ENCODE measurements at regions not wholly inside any gene's neighbourhood (a gene's known extent, or its start where the extent isn't known, plus 50 kb on each side); places are given as distances from the start of the nearest gene placed in this dataset.
"Not testable (repeated sequence)": the region's sequence is repeated elsewhere in the genome, so short reads cannot be mapped to it uniquely, and the experiment has no call there.

DNA sequence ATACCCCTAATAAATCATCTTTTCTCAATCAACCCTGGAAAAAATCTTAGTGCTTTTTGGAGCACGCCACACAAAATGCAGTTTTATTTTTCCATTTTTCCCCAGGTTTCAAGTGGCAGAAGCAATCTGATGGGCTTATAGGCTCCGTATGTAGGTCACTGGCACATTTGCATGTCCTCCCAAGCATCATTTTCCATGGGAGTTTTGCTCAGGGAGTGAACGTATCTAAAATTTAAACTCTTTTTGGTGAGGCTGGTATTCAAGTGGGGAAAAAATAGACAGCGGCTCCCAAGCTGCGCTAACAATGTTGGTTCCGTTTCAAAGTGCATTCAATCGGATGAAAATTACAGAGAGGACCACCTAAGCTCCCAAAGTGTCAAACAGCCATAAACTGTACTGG, 233.4 kb downstream of the MEX3B start:
- DNase-seq (ENCODE audit: low read depth): no peak
- TF ChIP-seq, protein P1, sequence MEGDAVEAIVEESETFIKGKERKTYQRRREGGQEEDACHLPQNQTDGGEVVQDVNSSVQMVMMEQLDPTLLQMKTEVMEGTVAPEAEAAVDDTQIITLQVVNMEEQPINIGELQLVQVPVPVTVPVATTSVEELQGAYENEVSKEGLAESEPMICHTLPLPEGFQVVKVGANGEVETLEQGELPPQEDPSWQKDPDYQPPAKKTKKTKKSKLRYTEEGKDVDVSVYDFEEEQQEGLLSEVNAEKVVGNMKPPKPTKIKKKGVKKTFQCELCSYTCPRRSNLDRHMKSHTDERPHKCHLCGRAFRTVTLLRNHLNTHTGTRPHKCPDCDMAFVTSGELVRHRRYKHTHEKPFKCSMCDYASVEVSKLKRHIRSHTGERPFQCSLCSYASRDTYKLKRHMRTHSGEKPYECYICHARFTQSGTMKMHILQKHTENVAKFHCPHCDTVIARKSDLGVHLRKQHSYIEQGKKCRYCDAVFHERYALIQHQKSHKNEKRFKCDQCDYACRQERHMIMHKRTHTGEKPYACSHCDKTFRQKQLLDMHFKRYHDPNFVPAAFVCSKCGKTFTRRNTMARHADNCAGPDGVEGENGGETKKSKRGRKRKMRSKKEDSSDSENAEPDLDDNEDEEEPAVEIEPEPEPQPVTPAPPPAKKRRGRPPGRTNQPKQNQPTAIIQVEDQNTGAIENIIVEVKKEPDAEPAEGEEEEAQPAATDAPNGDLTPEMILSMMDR (IDR thresholded peaks at IDR 0.05; ENCODE audit: insufficient read depth, low read depth, low read length, missing control alignments): no peak

DNA sequence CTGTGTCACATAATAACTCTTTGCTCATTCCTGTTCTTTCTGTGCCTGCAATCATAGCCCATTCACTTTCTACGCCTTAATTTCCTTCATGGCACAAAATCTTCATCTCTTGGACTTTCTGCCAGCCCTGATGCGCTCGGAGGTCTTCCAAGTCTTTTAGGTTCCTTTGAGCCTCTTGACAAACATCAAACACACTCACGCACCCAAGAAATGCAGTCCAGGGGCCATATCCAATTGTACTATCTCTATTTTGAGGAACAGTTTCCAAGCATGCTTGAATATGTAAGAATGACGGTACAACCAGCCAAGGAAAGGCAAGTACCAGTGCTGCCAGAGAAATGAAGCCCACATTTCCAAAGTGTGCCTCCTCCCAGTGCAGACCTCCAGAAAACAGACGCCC, 234.1 kb downstream of the MEX3B start:
- TF ChIP-seq, protein P1 (IDR thresholded peaks at IDR 0.05; ENCODE audit: insufficient read depth, low read depth, low read length, missing control alignments): no peak
- no peak overlapping the region for H3K4me3 ChIP-seq (ENCODE audit: low read length)
- DNase-seq (ENCODE audit: low read depth): no peak

More for the DNA sequence above, 233.4 kb downstream of the MEX3B start:
- H3K4me3 ChIP-seq (ENCODE audit: low read length): no peak overlapping the region

DNA sequence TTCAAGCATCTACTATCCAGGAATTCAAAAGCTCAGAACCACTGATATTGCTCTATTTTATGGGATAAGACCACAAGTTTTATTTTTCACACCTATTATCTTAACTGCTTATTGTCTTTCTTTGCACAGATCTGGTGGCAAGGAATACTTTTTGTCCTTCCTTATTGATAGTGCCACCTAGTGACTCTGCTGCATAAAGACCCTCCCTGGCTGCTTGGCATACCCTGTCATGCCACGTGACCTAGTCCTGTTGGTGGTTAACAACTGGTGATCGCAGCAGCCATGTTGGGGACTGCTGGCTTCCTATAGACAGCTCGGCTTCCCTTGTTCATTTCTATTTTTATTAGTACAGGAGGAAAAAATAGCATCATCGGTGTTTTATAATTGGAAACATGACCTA, 236.3 kb downstream of the MEX3B start:
- TF ChIP-seq, protein P1 (IDR thresholded peaks at IDR 0.05; ENCODE audit: insufficient read depth, low read depth, low read length, missing control alignments): no peak
- no peak for DNase-seq (ENCODE audit: low read depth)
- H3K4me3 ChIP-seq (ENCODE audit: low read length): no peak overlapping the region

DNA sequence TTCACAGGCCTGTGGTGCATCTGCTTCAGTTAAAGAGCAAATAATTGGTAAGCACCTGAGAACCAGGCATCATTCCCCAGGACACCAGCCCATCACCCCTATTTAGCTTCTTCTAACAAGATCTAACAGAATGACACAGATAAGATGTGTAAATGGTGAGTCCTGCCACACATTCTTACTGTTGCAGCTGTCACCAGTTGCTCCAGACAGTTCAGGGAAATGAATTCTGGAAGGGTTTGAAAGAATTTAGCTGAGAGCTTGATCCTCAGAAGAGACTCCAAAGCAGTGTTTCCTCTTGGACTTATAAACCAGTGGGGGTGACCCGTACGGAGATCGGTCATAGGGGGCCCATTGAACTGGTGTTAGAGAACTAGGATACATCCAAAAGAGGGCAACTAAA, 238.0 kb downstream of the MEX3B start:
- DNase-seq (ENCODE audit: low read depth): no peak
- H3K4me3 ChIP-seq (ENCODE audit: low read length): no peak overlapping the region
- TF ChIP-seq, protein P1 (IDR thresholded peaks at IDR 0.05; ENCODE audit: insufficient read depth, low read depth, low read length, missing control alignments): no peak

DNA sequence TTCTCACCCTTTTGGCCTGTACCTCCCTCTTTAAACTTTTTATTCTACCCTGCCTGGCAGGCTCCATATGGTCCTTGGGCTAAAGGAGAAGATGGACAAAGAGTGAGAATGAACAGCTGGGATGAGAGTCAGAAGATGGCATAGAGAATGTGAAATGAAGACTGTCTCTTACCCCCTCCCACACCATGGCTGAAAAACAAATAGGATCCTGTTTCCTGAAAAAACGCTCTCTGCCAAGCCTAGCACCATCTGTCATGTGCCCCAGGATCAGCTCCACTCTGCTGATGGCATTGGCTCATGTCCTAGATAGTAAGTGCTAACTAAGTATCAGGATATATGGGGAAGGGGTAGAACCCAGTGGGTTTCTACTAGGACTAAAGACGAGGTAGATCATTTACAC, 238.6 kb downstream of the MEX3B start:
- DNase-seq (ENCODE audit: low read depth): no peak

DNA sequence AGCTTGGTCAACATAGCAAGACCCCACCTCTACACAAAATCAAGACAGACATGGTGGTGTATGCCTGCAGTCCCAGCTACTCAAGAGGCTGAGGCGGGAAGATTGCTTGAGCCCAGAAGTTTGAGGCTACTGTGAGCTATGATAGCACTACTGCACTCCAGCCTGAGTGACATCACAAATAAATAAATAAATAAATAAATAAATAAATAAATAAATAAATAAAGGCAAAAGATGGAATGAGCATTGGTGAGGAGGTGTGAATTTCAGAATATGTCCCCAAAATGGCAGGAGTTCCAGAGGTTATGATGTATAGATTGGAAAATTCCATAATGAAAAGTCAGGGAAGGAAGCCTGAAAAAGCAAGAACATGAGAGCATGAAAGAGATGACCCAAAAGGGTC, 249.9 kb downstream of the MEX3B start:
- no peak for DNase-seq (ENCODE audit: low read depth)
- H3K4me3 ChIP-seq (ENCODE audit: low read length): no peak overlapping the region
- TF ChIP-seq, protein P1 (IDR thresholded peaks at IDR 0.05; ENCODE audit: insufficient read depth, low read depth, low read length, missing control alignments): no peak

More for the DNA sequence above, 238.6 kb downstream of the MEX3B start:
- no peak overlapping the region for H3K4me3 ChIP-seq (ENCODE audit: low read length)
- TF ChIP-seq, protein P1 (IDR thresholded peaks at IDR 0.05; ENCODE audit: insufficient read depth, low read depth, low read length, missing control alignments): no peak

DNA sequence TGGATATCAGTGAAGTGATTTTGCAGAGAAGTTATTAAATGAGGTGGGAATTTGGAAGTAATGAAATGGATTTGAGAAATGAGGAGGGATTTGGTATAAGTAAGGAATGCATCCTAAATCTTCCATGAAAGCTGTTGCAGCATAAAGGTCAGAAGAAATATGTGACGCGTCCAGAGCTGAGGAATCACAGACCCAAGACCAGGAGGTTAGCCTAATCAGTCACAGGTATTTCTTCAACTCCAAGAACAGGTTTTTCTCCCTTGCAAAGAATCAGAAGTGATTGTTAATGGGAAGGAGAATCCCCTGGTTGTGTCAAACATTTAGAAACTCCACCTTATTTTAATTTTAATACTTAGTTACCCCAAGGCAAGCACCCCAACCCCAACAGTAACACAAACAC, 253.2 kb downstream of the MEX3B start:
- DNase-seq (ENCODE audit: low read depth): no peak
- TF ChIP-seq, protein P1 (IDR thresholded peaks at IDR 0.05; ENCODE audit: insufficient read depth, low read depth, low read length, missing control alignments): no peak
- no peak overlapping the region for H3K4me3 ChIP-seq (ENCODE audit: low read length)

DNA sequence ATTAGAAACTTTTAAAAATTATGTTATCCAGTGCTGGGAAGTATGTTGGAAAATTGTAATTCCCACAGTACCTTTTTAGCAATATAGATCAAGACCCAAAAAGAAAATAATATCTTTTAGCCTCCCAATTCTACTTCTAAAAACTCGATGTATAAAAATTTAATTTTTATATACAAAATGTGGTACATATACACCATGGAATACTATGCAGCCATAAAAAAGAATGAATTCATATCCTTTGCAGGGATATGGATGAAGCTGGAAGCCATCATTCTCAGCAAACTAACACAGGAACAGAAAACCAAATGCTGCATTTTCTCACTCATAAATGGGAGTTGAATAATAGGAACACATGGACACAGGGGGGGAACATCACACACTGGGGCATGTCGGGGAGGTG, 254.5 kb downstream of the MEX3B start:
- not testable (repeated sequence) for H3K4me3 ChIP-seq (ENCODE audit: low read length); DNase-seq (ENCODE audit: low read depth)
